ENCODE measurements at regions not wholly inside any gene's neighbourhood (a gene's known extent, or its start where the extent isn't known, plus 50 kb on each side); places are given as distances from the start of the nearest gene placed in this dataset.

DNA sequence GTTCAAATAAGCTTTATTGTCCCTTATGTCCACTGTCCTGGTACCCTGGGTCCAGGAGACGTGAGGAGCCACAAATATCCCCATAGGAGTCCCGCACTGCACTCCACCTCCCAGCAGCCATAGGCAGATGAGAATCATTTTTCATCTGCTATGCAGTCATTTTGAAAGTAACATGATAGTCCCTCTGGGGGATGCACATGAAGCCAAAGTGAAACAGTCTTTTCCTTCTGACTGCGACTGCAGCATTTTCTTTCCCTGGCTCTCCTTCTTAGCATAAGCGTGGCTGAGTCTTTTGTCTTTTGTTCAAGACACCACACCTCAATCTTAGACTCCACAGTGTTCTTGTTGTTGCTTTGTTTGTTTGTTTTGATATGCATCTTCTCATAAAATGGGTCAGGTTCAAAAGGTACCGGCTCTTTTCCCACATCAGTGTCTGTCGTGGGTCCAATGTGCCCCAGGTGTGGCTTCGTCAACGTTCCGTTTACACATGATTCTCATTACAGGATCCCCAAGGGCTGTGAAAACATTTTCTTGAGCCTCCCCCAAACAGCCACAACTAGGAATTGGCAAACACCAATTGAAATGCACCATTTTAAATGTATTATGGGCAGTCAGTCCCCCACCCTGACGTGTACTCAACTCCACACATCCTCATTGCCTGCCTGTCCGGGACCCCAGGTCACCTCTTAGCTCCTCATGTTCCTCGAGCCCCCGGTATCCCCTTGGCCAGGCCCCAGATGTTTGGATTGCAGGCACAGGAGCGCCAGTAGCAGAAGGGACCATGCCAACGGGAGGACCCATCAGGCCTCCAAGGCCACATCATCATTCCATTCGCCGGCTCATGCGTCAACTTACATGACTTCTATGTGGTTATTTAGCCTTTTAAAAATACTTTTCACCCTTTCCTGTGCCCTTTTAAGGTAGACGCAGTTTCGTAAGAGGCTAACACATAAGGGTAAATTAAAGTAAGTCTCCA is 237.8 kb upstream of the DAPK1 start:
- DNase-seq (ENCODE audit: unreplicated experiment), result no peak
- Mint-ChIP-seq H3K4me3 (ENCODE audit: unreplicated experiment) (no peak overlapping the region), H3K27ac (ENCODE audit: low read depth, unreplicated experiment) (no peak overlapping the region), H3K36me3 (ENCODE audit: insufficient read depth, unreplicated experiment) (no peaks in the 10 kb centered on the region), H3K4me1 (ENCODE audit: insufficient read depth, unreplicated experiment) (no peaks in the 10 kb centered on the region), H3K27me3 (ENCODE audit: insufficient read depth, unreplicated experiment) (no peaks in the 10 kb centered on the region), H3K9me3 (ENCODE audit: unreplicated experiment) (no peaks in the 10 kb centered on the region)
- intact Hi-C loops (cut with micrococcal nuclease), result no loop called here
- POLR2A ChIA-PET, result no interaction called here
- CTCF ChIA-PET, result no interaction called here
- BruUV-seq (replicated peaks), result no TSS peak
- TF ChIP-seq, protein P1, sequence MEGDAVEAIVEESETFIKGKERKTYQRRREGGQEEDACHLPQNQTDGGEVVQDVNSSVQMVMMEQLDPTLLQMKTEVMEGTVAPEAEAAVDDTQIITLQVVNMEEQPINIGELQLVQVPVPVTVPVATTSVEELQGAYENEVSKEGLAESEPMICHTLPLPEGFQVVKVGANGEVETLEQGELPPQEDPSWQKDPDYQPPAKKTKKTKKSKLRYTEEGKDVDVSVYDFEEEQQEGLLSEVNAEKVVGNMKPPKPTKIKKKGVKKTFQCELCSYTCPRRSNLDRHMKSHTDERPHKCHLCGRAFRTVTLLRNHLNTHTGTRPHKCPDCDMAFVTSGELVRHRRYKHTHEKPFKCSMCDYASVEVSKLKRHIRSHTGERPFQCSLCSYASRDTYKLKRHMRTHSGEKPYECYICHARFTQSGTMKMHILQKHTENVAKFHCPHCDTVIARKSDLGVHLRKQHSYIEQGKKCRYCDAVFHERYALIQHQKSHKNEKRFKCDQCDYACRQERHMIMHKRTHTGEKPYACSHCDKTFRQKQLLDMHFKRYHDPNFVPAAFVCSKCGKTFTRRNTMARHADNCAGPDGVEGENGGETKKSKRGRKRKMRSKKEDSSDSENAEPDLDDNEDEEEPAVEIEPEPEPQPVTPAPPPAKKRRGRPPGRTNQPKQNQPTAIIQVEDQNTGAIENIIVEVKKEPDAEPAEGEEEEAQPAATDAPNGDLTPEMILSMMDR (IDR thresholded peaks at IDR 0.05; ENCODE audit: unreplicated experiment), result no peak

DNA sequence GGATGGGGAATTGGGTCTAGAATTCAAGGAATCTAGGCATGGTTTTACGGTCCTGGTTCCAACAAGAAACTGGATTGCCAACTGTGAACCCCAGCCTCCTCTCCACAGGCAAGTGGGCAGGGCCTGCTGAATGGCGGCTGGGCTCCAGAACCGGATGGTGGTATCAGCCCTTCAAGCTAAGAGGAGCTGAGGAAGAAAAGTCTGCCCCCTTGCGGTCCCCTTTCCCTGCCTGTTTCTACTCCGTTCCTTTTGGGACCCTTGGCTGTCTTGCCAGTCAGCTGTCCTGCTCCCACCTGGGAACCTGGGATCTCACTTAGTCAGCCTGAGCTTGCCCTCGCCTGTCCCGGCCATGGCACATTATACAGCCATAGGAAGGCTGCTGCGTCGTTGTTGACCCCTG is 234.4 kb upstream of the DAPK1 start:
- no peak for DNase-seq (ENCODE audit: unreplicated experiment)
- Mint-ChIP-seq H3K36me3 (ENCODE audit: insufficient read depth, unreplicated experiment) (no peaks in the 10 kb centered on the region), H3K9me3 (ENCODE audit: unreplicated experiment) (no peaks in the 10 kb centered on the region), H3K27ac (ENCODE audit: low read depth, unreplicated experiment) (no peak overlapping the region), H3K4me1 (ENCODE audit: insufficient read depth, unreplicated experiment) (peaks cover 4% of the 10 kb centered on the region), H3K27me3 (ENCODE audit: insufficient read depth, unreplicated experiment) (no peaks in the 10 kb centered on the region), H3K4me3 (ENCODE audit: unreplicated experiment) (no peak overlapping the region)
- intact Hi-C loops (cut with micrococcal nuclease), result no loop called here
- BruUV-seq (replicated peaks), result no TSS peak
- TF ChIP-seq, protein P1 (IDR thresholded peaks at IDR 0.05; ENCODE audit: unreplicated experiment), result no peak
- ChIA-PET CTCF (no interaction called here), POLR2A (no interaction called here)

DNA sequence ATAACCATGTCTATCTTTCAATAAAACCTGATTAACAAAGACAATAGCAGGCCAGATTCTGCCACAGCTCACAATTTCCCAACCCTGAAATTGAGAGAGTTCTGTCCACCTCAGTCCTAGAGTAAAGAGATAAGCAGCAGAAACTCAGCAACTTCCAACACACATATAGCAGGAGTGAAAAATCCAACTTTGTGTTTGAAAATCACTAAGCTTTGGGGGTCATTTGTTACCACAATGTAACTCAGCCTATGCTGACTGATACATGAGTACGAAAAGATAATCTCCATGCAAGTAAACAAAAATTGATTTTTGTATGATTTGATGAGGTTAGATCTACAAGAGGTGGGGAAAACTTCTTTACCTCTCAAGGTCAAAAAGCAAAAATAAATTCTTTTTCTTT is 231.0 kb upstream of the DAPK1 start:
- ChIA-PET POLR2A (no interaction called here), CTCF (no interaction called here)
- TF ChIP-seq, protein P1 (IDR thresholded peaks at IDR 0.05; ENCODE audit: unreplicated experiment), result no peak
- H3K27ac Mint-ChIP-seq (ENCODE audit: low read depth, unreplicated experiment), result no peak overlapping the region
- peaks cover 6% of the 10 kb centered on the region for H3K4me1 Mint-ChIP-seq (ENCODE audit: insufficient read depth, unreplicated experiment)
- BruUV-seq (replicated peaks), result no TSS peak
- H3K36me3 Mint-ChIP-seq (ENCODE audit: insufficient read depth, unreplicated experiment), result no peaks in the 10 kb centered on the region
- intact Hi-C loops (cut with micrococcal nuclease), result no loop called here
- no peaks in the 10 kb centered on the region for H3K27me3 Mint-ChIP-seq (ENCODE audit: insufficient read depth, unreplicated experiment)
- H3K9me3 Mint-ChIP-seq (ENCODE audit: unreplicated experiment), result no peaks in the 10 kb centered on the region
- H3K4me3 Mint-ChIP-seq (ENCODE audit: unreplicated experiment), result no peak overlapping the region
- no peak for DNase-seq (ENCODE audit: unreplicated experiment)

DNA sequence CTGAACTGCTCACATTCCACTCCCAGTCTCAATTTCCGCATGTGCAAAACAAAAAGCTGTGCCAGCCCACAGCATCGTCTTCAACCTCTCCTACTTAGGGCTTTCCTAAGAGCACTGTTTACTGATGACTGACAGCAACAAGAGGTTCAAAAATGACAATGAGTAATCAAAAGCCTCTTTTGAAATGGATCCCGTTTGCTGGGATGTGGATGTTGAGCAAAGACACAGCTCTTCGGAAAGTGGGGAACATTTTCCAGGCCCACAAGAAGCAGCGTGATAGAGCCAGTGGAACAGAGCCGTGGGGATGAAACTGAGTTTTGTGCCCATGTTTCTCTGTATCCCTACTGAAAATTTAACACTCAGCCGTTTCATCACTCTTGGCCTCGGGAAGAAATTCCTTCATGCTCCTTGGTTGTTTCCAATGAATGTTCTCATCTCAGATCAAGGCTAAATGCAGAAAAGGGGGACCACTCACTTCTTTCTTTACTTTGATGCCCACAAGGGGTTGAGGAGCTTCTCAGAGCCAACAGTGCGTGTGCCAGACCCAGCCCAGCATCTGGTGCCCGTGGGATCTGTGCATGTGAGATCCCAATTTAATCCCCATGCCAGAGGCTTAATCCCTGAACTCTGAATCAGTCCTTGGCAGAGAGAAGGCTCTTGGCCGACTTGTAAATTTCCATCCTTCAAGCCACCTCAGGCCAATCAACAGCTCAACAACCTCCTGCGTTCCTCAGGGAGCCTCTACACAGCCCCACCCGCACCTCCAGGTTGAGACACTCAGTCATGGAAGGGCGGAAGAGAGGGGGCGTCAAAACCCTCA is 230.2 kb upstream of the DAPK1 start:
- DNase-seq (ENCODE audit: unreplicated experiment), result peak; percentile 54
- ChIA-PET CTCF (interaction anchor here (0.7 kb wide), 2 partner anchors 28 to 612 kb away, joined by 3 read pairs; no protein-coding TSS in a partner anchor), POLR2A (no interaction called here)
- intact Hi-C loops (cut with micrococcal nuclease), result no loop called here
- Mint-ChIP-seq H3K4me1 (ENCODE audit: insufficient read depth, unreplicated experiment) (peaks cover 6% of the 10 kb centered on the region), H3K9me3 (ENCODE audit: unreplicated experiment) (no peaks in the 10 kb centered on the region), H3K4me3 (ENCODE audit: unreplicated experiment) (no peak overlapping the region), H3K36me3 (ENCODE audit: insufficient read depth, unreplicated experiment) (no peaks in the 10 kb centered on the region), H3K27me3 (ENCODE audit: insufficient read depth, unreplicated experiment) (no peaks in the 10 kb centered on the region), H3K27ac (ENCODE audit: low read depth, unreplicated experiment) (no peak overlapping the region)
- BruUV-seq (replicated peaks), result no TSS peak
- TF ChIP-seq, protein P1 (IDR thresholded peaks at IDR 0.05; ENCODE audit: unreplicated experiment), result no peak
